ENCODE measurements at regions not wholly inside any gene's neighbourhood (a gene's known extent, or its start where the extent isn't known, plus 50 kb on each side); places are given as distances from the start of the nearest gene placed in this dataset.
"Not testable (repeated sequence)": the region's sequence is repeated elsewhere in the genome, so short reads cannot be mapped to it uniquely, and the experiment has no call there.

GRCh38 chr9:30039712-30040111 is 2344.7 kb upstream of the ACO1 start:
- no peaks in the 10 kb centered on the region for H3K4me1 ChIP-seq

DNA sequence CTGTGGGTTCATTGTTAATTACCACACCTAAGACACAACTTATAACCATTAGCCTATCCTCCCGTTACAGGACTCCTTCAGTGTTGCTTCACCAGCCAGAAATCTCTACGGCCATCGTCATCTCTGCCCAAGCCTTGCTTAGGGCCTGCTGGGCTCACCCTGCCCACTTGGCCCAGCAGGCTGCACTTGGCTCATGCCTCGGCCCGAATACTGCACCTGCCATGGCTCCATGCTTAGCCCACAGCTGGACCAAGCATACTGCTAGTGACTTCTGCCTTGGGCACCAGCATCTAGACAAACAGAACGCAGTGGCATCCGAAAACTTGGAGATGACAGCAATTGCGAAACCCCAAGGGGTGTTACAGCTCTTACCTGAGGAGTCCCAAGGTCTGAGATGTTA is 2336.0 kb upstream of the ACO1 start:
- no peak for TF ChIP-seq CTCF (IDR thresholded peaks at IDR 0.05)
- intact Hi-C loops (cut with DNase I), result no loop called here
- ATAC-seq, result peak; percentile 19
- Histone ChIP-seq H3K27me3 (no peaks in the 10 kb centered on the region), H3K4me1 (no peaks in the 10 kb centered on the region), H3K27ac (no peak overlapping the region), H3K4me3 (no peak overlapping the region), H3K36me3 (no peaks in the 10 kb centered on the region), H3K9me3 (no peaks in the 10 kb centered on the region)
- peak; percentile 38 for DNase-seq

More at GRCh38 chr9:30039712-30040111, 2344.7 kb upstream of the ACO1 start:
- no peak for TF ChIP-seq CTCF (IDR thresholded peaks at IDR 0.05)
- Histone ChIP-seq H3K4me3 (no peak overlapping the region), H3K9me3 (no peaks in the 10 kb centered on the region), H3K27me3 (no peaks in the 10 kb centered on the region), H3K27ac (no peak overlapping the region), H3K36me3 (no peaks in the 10 kb centered on the region)
- DNase-seq, result no peak
- intact Hi-C loops (cut with DNase I), result no loop called here
- ATAC-seq, result no peak

GRCh38 chr9:30058463-30058862 is 2326.0 kb upstream of the ACO1 start:
- intact Hi-C loops (cut with DNase I), result no loop called here
- H3K36me3 ChIP-seq, result no peaks in the 10 kb centered on the region
- H3K9me3 ChIP-seq, result no peaks in the 10 kb centered on the region

DNA sequence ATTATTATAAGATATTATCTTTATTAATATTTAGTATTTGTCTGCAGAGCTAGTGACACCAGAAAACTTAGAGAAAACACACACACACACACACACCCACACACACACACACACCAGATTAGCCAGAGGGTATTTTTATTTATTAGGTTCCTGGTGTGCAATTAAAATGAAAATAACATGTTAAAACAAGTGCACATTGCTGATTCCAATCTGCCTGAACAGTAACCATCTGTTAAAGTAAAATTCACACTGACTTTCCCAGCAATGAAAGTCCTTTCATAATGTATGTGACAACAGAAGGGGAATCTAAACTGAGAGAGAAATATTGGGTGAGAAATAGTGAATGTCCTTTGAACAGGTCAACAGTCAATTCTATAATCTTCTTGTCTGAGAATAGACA is 2323.5 kb upstream of the ACO1 start:
- no peak for TF ChIP-seq CTCF (IDR thresholded peaks at IDR 0.05)
- intact Hi-C loops (cut with DNase I), result no loop called here

More at GRCh38 chr9:30058463-30058862, 2326.0 kb upstream of the ACO1 start:
- TF ChIP-seq CTCF (IDR thresholded peaks at IDR 0.05), result no peak
- H3K27ac ChIP-seq, result no peak overlapping the region
- DNase-seq (no peak), ATAC-seq (no peak)
- H3K4me1 ChIP-seq, result no peaks in the 10 kb centered on the region
- H3K4me3 ChIP-seq, result no peak overlapping the region
- H3K27me3 ChIP-seq, result no peaks in the 10 kb centered on the region

DNA sequence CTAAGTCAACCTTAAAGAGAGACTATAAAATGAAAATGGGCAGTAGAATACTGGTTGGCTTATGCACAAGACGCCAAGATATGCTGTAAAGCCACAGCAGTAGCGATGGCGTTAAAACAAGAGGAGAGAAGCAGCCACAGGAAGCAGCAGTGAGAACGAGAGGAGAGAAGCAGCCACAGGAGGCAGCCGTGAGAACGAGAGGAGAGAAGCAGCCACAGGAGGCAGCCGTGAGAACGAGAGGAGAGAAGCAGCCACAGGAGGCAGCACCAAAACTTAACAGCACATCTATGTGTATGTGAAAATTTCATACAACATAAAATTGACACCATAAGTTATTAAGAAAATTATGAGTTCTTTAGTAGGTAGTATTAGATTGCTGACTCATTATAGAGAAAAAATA is 2318.6 kb upstream of the ACO1 start:
- DNase-seq (no peak), ATAC-seq (no peak)
- Histone ChIP-seq H3K9me3 (no peaks in the 10 kb centered on the region), H3K27me3 (no peaks in the 10 kb centered on the region), H3K4me1 (no peaks in the 10 kb centered on the region), H3K27ac (no peak overlapping the region), H3K4me3 (no peak overlapping the region), H3K36me3 (no peaks in the 10 kb centered on the region)
- TF ChIP-seq CTCF (IDR thresholded peaks at IDR 0.05), result no peak
- intact Hi-C loops (cut with DNase I), result no loop called here

More for the DNA sequence above, 2323.5 kb upstream of the ACO1 start:
- H3K9me3 ChIP-seq, result no peaks in the 10 kb centered on the region
- no peak overlapping the region for H3K27ac ChIP-seq
- ATAC-seq (no peak), DNase-seq (no peak)
- no peaks in the 10 kb centered on the region for H3K27me3 ChIP-seq
- H3K4me3 ChIP-seq, result no peak overlapping the region
- H3K4me1 ChIP-seq, result no peaks in the 10 kb centered on the region
- H3K36me3 ChIP-seq, result no peaks in the 10 kb centered on the region

DNA sequence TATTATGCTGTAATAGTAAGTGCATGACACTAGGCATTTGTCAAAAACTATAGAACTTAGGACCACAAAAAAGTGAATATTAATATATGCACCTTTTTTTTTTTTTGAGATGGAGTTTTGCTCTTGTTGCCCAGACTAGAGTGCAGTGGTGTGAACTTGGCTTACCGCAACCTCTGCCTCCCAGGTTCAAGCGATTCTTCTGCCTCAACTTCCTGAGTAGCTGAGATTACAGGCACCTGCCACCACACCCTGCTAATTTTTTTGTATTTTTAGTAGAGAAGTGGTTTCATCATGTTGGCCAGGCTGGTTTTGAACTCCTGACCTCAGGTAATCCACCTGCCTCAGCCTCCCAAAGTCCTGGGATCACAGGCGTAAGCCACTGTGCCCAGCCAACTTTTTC is 2315.2 kb upstream of the ACO1 start:
- H3K4me3 ChIP-seq; H3K4me1 ChIP-seq; H3K27me3 ChIP-seq; H3K9me3 ChIP-seq; H3K27ac ChIP-seq; ATAC-seq; DNase-seq; H3K36me3 ChIP-seq; intact Hi-C loops (cut with DNase I): not testable (repeated sequence)
